ENCODE measurements at regions not wholly inside any gene's neighbourhood (a gene's known extent, or its start where the extent isn't known, plus 50 kb on each side); places are given as distances from the start of the nearest gene placed in this dataset.
"Not testable (repeated sequence)": the region's sequence is repeated elsewhere in the genome, so short reads cannot be mapped to it uniquely, and the experiment has no call there.

GRCh38 chrX:117517994-117518393 lies 598.6 kb downstream of the KLHL13 start:
- Mint-ChIP-seq H3K9me3 (peaks cover 0 to 9% (median 2%) of the 10 kb centered on the region in 7 donors), H3K4me1 (no peaks in the 10 kb centered on the region), H3K27ac (no peak overlapping the region), H3K36me3 (no peaks in the 10 kb centered on the region), H3K4me3 (no peak overlapping the region), H3K27me3 (no peaks in the 10 kb centered on the region)
- DNase-seq (no peak), ATAC-seq (ENCODE audit: low read depth in 2 of 2) (no peak)

- no peak for DNase-seq
- Mint-ChIP-seq H3K36me3 (no peaks in the 10 kb centered on the region), H3K9me3 (peaks cover 0 to 3% (median 1%) of the 10 kb centered on the region in 7 donors), H3K27ac (no peak overlapping the region), H3K4me1 (no peaks in the 10 kb centered on the region), H3K4me3 (no peak overlapping the region), H3K27me3 (no peaks in the 10 kb centered on the region)
- ATAC-seq (ENCODE audit: low read depth in 2 of 2): no peak
Observed at GRCh38 chrX:117511379-117511778, 605.2 kb downstream of the KLHL13 start.

GRCh38 chrX:117510453-117510852 lies 606.2 kb downstream of the KLHL13 start:
- ATAC-seq (ENCODE audit: low read depth in 2 of 2): no peak
- DNase-seq: no peak
- H3K36me3 Mint-ChIP-seq: no peaks in the 10 kb centered on the region
- H3K27ac Mint-ChIP-seq: no peak overlapping the region
- H3K27me3 Mint-ChIP-seq: no peaks in the 10 kb centered on the region
- H3K9me3 Mint-ChIP-seq: peaks cover 0 to 5% (median 2%) of the 10 kb centered on the region in 7 donors
- no peak overlapping the region for H3K4me3 Mint-ChIP-seq
- H3K4me1 Mint-ChIP-seq: no peaks in the 10 kb centered on the region

- no peak for ATAC-seq (ENCODE audit: low read depth in 2 of 2)
- DNase-seq: no peak
- H3K27me3 Mint-ChIP-seq: no peaks in the 10 kb centered on the region
- no peak overlapping the region for H3K27ac Mint-ChIP-seq
- H3K9me3 Mint-ChIP-seq: peaks cover 1 to 21% (median 5%) of the 10 kb centered on the region in 7 donors
- no peaks in the 10 kb centered on the region for H3K4me1 Mint-ChIP-seq
- no peaks in the 10 kb centered on the region for H3K36me3 Mint-ChIP-seq
- no peak overlapping the region for H3K4me3 Mint-ChIP-seq
Observed at GRCh38 chrX:117508021-117508420, 608.6 kb downstream of the KLHL13 start.

- no peak overlapping the region for H3K4me3 Mint-ChIP-seq
- no peak for DNase-seq
- no peak for ATAC-seq (ENCODE audit: low read depth in 2 of 2)
- H3K27ac Mint-ChIP-seq: no peak overlapping the region
- H3K9me3 Mint-ChIP-seq: peaks cover 0 to 9% (median 2%) of the 10 kb centered on the region in 7 donors
- no peaks in the 10 kb centered on the region for H3K27me3 Mint-ChIP-seq
- H3K4me1 Mint-ChIP-seq: no peaks in the 10 kb centered on the region
- no peaks in the 10 kb centered on the region for H3K36me3 Mint-ChIP-seq
Observed at GRCh38 chrX:117487421-117487820, 629.2 kb downstream of the KLHL13 start.

GRCh38 chrX:117483950-117484349 lies 632.7 kb downstream of the KLHL13 start:
- H3K9me3 Mint-ChIP-seq: peaks cover 0 to 4% (median under 1%) of the 10 kb centered on the region in 7 donors
- no peak overlapping the region for H3K27ac Mint-ChIP-seq
- H3K4me1 Mint-ChIP-seq: no peaks in the 10 kb centered on the region
- DNase-seq (no peak), ATAC-seq (ENCODE audit: low read depth in 2 of 2) (no peak)
- no peaks in the 10 kb centered on the region for H3K36me3 Mint-ChIP-seq
- H3K27me3 Mint-ChIP-seq: no peaks in the 10 kb centered on the region
- H3K4me3 Mint-ChIP-seq: no peak overlapping the region

- Mint-ChIP-seq H3K9me3 (peaks cover 0 to 25% (median 10%) of the 10 kb centered on the region in 7 donors), H3K27ac (no peak overlapping the region), H3K27me3 (no peaks in the 10 kb centered on the region), H3K36me3 (no peaks in the 10 kb centered on the region), H3K4me1 (no peaks in the 10 kb centered on the region), H3K4me3 (no peak overlapping the region)
- ATAC-seq (ENCODE audit: low read depth in 2 of 2) (no peak), DNase-seq (no peak)
Observed at GRCh38 chrX:117458243-117458968, 658.2 kb downstream of the KLHL13 start.

- no peaks in the 10 kb centered on the region for H3K36me3 Mint-ChIP-seq
- H3K4me3 Mint-ChIP-seq: no peak overlapping the region
- DNase-seq (no peak), ATAC-seq (ENCODE audit: low read depth in 2 of 2) (no peak)
- peaks cover 0 to 10% (median 3%) of the 10 kb centered on the region in 7 donors for H3K9me3 Mint-ChIP-seq
- no peaks in the 10 kb centered on the region for H3K4me1 Mint-ChIP-seq
- no peaks in the 10 kb centered on the region for H3K27me3 Mint-ChIP-seq
- no peak overlapping the region for H3K27ac Mint-ChIP-seq
Observed at GRCh38 chrX:117455787-117456186, 660.8 kb downstream of the KLHL13 start.

- H3K4me3 Mint-ChIP-seq: no peak overlapping the region
- H3K27ac Mint-ChIP-seq: no peak overlapping the region
- DNase-seq: no peak
- ATAC-seq (ENCODE audit: low read depth in 2 of 2): no peak
- H3K36me3 Mint-ChIP-seq: no peaks in the 10 kb centered on the region
- H3K4me1 Mint-ChIP-seq: no peaks in the 10 kb centered on the region
- peaks cover 0 to 13% (median 7%) of the 10 kb centered on the region in 7 donors for H3K9me3 Mint-ChIP-seq
- H3K27me3 Mint-ChIP-seq: no peaks in the 10 kb centered on the region
Observed at GRCh38 chrX:117429501-117429900, 687.1 kb downstream of the KLHL13 start.

GRCh38 chrX:117407449-117408150 lies 709.0 kb downstream of the KLHL13 start:
- Mint-ChIP-seq H3K4me3 (no peak overlapping the region), H3K4me1 (no peaks in the 10 kb centered on the region), H3K9me3 (peaks cover 0 to 10% (median 0%) of the 10 kb centered on the region in 7 donors), H3K27ac (no peak overlapping the region), H3K36me3 (no peaks in the 10 kb centered on the region), H3K27me3 (no peaks in the 10 kb centered on the region)
- ATAC-seq (ENCODE audit: low read depth in 2 of 2) (no peak), DNase-seq (no peak)

GRCh38 chrX:117400839-117401238 lies 715.8 kb downstream of the KLHL13 start:
- H3K9me3 Mint-ChIP-seq: peaks cover 0 to 17% (median 5%) of the 10 kb centered on the region in 7 donors
- no peak overlapping the region for H3K27ac Mint-ChIP-seq
- H3K4me3 Mint-ChIP-seq: peak overlapping the region in 1 of 8 donors; percentile 2
- H3K36me3 Mint-ChIP-seq: no peaks in the 10 kb centered on the region
- H3K27me3 Mint-ChIP-seq: no peaks in the 10 kb centered on the region
- no peaks in the 10 kb centered on the region for H3K4me1 Mint-ChIP-seq
- DNase-seq (no peak), ATAC-seq (ENCODE audit: low read depth in 2 of 2) (no peak)

GRCh38 chrX:117400005-117400404 lies 716.6 kb downstream of the KLHL13 start:
- Mint-ChIP-seq H3K27me3 (no peaks in the 10 kb centered on the region), H3K4me3 (no peak overlapping the region)
- no peak for ATAC-seq (ENCODE audit: low read depth in 2 of 2)

GRCh38 chrX:117397844-117398243 lies 718.8 kb downstream of the KLHL13 start:
- Mint-ChIP-seq H3K36me3 (no peaks in the 10 kb centered on the region), H3K27me3 (no peaks in the 10 kb centered on the region), H3K9me3 (peaks cover 0 to 17% (median 5%) of the 10 kb centered on the region in 7 donors), H3K4me3 (no peak overlapping the region), H3K27ac (no peak overlapping the region), H3K4me1 (no peaks in the 10 kb centered on the region)
- no peak for DNase-seq
- no peak for ATAC-seq (ENCODE audit: low read depth in 2 of 2)

More at GRCh38 chrX:117400005-117400404, 716.6 kb downstream of the KLHL13 start:
- Mint-ChIP-seq H3K36me3 (no peaks in the 10 kb centered on the region), H3K27ac (no peak overlapping the region), H3K4me1 (no peaks in the 10 kb centered on the region), H3K9me3 (peaks cover 0 to 17% (median 5%) of the 10 kb centered on the region in 7 donors)
- no peak for DNase-seq

- not testable (repeated sequence) for H3K27ac Mint-ChIP-seq; H3K4me1 Mint-ChIP-seq; DNase-seq; H3K36me3 Mint-ChIP-seq; ATAC-seq (ENCODE audit: low read depth in 2 of 2); H3K27me3 Mint-ChIP-seq; H3K4me3 Mint-ChIP-seq
- peaks cover 0 to 17% (median 5%) of the 10 kb centered on the region in 7 donors for H3K9me3 Mint-ChIP-seq
Observed at GRCh38 chrX:117394506-117395070, 722.0 kb downstream of the KLHL13 start.

All from naive B cell (primary cell).